A549 (cell line): ENCODE measurements at regions not wholly inside any gene's neighbourhood (a gene's known extent, or its start where the extent isn't known, plus 50 kb on each side); places are given as distances from the start of the nearest gene placed in this dataset.

Experiments used
- CEBPB ChIP-seq, 2 experiments: fragments of >200 bp in 1 of 2; sonication (Bioruptor Twin) in 1 of 2; formaldehyde crosslinking in 1 of 2; IDR thresholded peaks; 2 replicates each; pipeline ENCODE4 v1.6.1; 2012 to 2016
- JUNB ChIP-seq: fragments of >200 bp; sonication (Bioruptor Twin); formaldehyde crosslinking; IDR thresholded peaks from 2 replicates; pipeline ENCODE4 v1.6.1; 2016
- KDM1A ChIP-seq: fragments of 200-600 bp; sonication (generic); IDR thresholded peaks from 2 replicates; pipeline ENCODE4 v1.6.1; 2016; ENCODE audit warnings: low read depth, mild to moderate bottlenecking
- MAFK ChIP-seq: fragments of 450-650 bp; IDR thresholded peaks from 2 replicates; pipeline ENCODE4 v1.6.1; 2014; ENCODE audit not compliant: partially characterized antibody
- MAZ ChIP-seq: fragments of 150-350 bp; IDR thresholded peaks from 2 replicates; pipeline ENCODE4 v1.6.1; 2014; ENCODE audit warnings: antibody characterized with exemption, low read depth, low read length, borderline replicate concordance
- POLR2A ChIP-seq: IDR thresholded peaks from 2 replicates; pipeline ENCODE4 v1.6.1; 2012; ENCODE audit warnings: mild to moderate bottlenecking, low read length
- SMC3 ChIP-seq: fragments of >200 bp; sonication (Bioruptor Twin); formaldehyde crosslinking; IDR thresholded peaks from 3 replicates; pipeline ENCODE4 v1.6.1; 2018; ENCODE audit warnings: inconsistent platforms
- TF ChIP-seq, protein P1 (sequence below): fragments of >200 bp; sonication (Bioruptor Twin); formaldehyde crosslinking; IDR thresholded peaks from 3 replicates; pipeline ENCODE4 v1.5.1; 2016
- TF ChIP-seq, protein P2 (sequence below): IDR thresholded peaks from 2 replicates; pipeline ENCODE4 v1.6.1; 2012
- TF ChIP-seq, protein P3 (sequence below): fragments of 150-350 bp; IDR thresholded peaks from 2 replicates; pipeline ENCODE4 v1.6.1; 2014; ENCODE audit warnings: low read depth, mild to moderate bottlenecking, low read length

DNA sequence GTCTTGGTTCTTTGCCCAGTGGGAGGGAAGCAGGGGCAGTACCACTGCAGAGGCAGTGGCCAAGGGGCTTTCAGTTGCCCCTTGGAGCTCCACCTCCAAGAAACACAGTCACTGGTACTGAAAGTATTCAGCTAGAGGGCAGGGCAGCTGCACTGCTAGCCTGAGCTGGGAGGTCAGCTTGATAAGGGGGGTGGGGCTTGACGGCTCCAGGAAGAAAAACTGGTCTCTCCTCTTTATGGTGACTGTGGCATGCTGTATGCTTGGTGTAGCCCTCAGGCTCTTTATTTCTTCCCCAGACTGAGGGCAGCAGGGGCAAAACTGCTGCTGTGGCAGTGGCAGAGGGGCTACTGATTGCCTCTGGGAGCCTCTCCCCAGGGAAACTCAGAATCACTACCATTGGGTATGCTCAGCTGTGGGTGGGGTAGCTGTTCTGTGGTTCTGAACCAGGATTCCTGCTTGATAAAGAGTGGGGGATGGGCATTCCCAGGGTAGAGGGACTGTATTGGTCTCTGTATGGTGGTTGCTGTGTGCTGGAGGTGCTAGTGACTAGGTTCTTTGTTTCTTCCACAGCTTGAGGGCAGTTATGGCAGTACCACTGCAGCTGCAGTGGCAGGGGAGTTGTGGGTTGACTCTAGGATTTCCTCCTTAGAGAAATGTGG lies 134.6 kb upstream of the SCN7A start:
- TF ChIP-seq, protein P1, sequence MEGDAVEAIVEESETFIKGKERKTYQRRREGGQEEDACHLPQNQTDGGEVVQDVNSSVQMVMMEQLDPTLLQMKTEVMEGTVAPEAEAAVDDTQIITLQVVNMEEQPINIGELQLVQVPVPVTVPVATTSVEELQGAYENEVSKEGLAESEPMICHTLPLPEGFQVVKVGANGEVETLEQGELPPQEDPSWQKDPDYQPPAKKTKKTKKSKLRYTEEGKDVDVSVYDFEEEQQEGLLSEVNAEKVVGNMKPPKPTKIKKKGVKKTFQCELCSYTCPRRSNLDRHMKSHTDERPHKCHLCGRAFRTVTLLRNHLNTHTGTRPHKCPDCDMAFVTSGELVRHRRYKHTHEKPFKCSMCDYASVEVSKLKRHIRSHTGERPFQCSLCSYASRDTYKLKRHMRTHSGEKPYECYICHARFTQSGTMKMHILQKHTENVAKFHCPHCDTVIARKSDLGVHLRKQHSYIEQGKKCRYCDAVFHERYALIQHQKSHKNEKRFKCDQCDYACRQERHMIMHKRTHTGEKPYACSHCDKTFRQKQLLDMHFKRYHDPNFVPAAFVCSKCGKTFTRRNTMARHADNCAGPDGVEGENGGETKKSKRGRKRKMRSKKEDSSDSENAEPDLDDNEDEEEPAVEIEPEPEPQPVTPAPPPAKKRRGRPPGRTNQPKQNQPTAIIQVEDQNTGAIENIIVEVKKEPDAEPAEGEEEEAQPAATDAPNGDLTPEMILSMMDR = no peak
- TF ChIP-seq, protein P2, sequence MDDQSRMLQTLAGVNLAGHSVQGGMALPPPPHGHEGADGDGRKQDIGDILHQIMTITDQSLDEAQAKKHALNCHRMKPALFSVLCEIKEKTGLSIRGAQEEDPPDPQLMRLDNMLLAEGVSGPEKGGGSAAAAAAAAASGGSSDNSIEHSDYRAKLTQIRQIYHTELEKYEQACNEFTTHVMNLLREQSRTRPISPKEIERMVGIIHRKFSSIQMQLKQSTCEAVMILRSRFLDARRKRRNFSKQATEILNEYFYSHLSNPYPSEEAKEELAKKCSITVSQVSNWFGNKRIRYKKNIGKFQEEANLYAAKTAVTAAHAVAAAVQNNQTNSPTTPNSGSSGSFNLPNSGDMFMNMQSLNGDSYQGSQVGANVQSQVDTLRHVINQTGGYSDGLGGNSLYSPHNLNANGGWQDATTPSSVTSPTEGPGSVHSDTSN = no peak
- TF ChIP-seq POLR2A (no peak), CEBPB (IDR thresholded peaks at IDR 0.05) (no peak), MAFK (no peak), KDM1A (no peak), MAZ (no peak), SMC3 (no peak), JUNB (no peak)
- TF ChIP-seq, protein P3, sequence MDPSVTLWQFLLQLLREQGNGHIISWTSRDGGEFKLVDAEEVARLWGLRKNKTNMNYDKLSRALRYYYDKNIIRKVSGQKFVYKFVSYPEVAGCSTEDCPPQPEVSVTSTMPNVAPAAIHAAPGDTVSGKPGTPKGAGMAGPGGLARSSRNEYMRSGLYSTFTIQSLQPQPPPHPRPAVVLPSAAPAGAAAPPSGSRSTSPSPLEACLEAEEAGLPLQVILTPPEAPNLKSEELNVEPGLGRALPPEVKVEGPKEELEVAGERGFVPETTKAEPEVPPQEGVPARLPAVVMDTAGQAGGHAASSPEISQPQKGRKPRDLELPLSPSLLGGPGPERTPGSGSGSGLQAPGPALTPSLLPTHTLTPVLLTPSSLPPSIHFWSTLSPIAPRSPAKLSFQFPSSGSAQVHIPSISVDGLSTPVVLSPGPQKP = no peak
